Heart right ventricle (tissue), 16 donors: ENCODE measurements at regions not wholly inside any gene's neighbourhood (a gene's known extent, or its start where the extent isn't known, plus 50 kb on each side); places are given as distances from the start of the nearest gene placed in this dataset.

Experiments used
- ATAC-seq, 8 donors: fragments of 200-7000 bp; cut with Tn5 transposase; one replicate each; pipeline ENCODE4 v1.9.1; 2020; ENCODE audit warnings: mild to moderate bottlenecking in 8 of 8, moderate library complexity in 8 of 8, moderate number of reproducible peaks in 1 of 8
- DNase-seq, 2 donors: peaks; one replicate each; pipeline ENCODE4 v3.0.0-alpha.2; 2020
- H3K27ac ChIP-seq, 10 donors: fragments of 200-600 bp; sonication (generic) in 2 of 10; one replicate each; pipeline versions ENCODE4 v1.5.0 to v1.8.0; 2020 to 2022; ENCODE audit warnings: mild to moderate bottlenecking in 3 of 10
- H3K27me3 ChIP-seq, 7 donors: fragments of 200-600 bp; one replicate each; pipeline ENCODE4 v1.8.0; 2021 to 2022; ENCODE audit warnings: mild to moderate bottlenecking in 2 of 7
- H3K36me3 ChIP-seq, 9 donors: fragments of 200-600 bp; sonication (generic) in 1 of 9; one replicate each; pipeline versions ENCODE4 v1.5.0 to v1.8.0; 2020 to 2022; ENCODE audit warnings: mild to moderate bottlenecking in 2 of 9
- H3K4me1 ChIP-seq, 9 donors: fragments of 200-600 bp; sonication (generic) in 1 of 9; one replicate each; pipeline versions ENCODE4 v1.5.0 to v1.8.0; 2020 to 2022; ENCODE audit warnings: mild to moderate bottlenecking in 4 of 9
- H3K4me3 ChIP-seq, 10 donors: fragments of 200-600 bp; sonication (generic) in 2 of 10; one replicate each; pipeline versions ENCODE4 v1.5.0 to v1.8.0; 2020 to 2022; ENCODE audit warnings: mild to moderate bottlenecking in 7 of 10, moderate library complexity in 2 of 10
- H3K9me3 ChIP-seq, 11 donors: fragments of 200-600 bp in 10 of 11; sonication (generic) in 2 of 11; one replicate each; pipeline versions ENCODE4 v1.5.0 to v1.8.0; 2013 to 2022; ENCODE audit warnings: mild to moderate bottlenecking in 2 of 11, control low read depth in 1 of 11, moderate library complexity in 1 of 11
- WGBS, 2 donors: extraction: QIAGEN DNeasy Blood & Tissue Kit; methylation state at CpG; one replicate each; pipeline ENCODE4 v1.1.7; 2013; ENCODE audit warnings: inconsistent platforms in 1 of 2; 5-methylcytosine and 5-hydroxymethylcytosine counted together
- intact Hi-C, 10 donors: fragments of 100-400 bp; cut with DNase I; formaldehyde crosslinking; loops; one replicate each; pipeline versions ENCODE4 v1.11.1 to v1.14.2; 2022
- TF ChIP-seq, protein P1 (sequence below), 9 donors: fragments of 200-600 bp; sonication (generic) in 2 of 9; IDR thresholded peaks; one replicate each; pipeline versions ENCODE4 v1.5.0 to v1.8.0; 2021 to 2022; ENCODE audit warnings: antibody characterized with exemption in 9 of 9, mild to moderate bottlenecking in 5 of 9, moderate library complexity in 1 of 9
- donor health status: Arrhythmogenic right ventricular cardiomyopathy.
- donor health status: ischemic (EF 13 %, LVEDD 7.1; RV severe dilation, severe dysfunction).
- donor health status: healthy with polysubstance abuse.
- donor health status: DM: no; HTN: yes; CAD: no.
- donor health status: DM: no; HTN: no; CAD: no.
- donor health status: ischemic (EF 25% LVEDD 6.9; RV normal size, moderate dysfunction).
- donor health status: ischemic (EF 25% LVEDD 5.7; RV mildly dilated, moderate dysfunction).
- donor health status: healthy.
- donor health status: DM: yes; HTN: yes; CAD: no.
- donor health status: Ischemic cardiomyopathy.
- donor health status: ischemic (EF 35%, LVEDD 5.7; RV mildly dilated, moderate dysfunction).
- donor health status: nonischemic (EF 11% LVEDD 7.7; RV severe dilation, severe dysfunction).
- donor health status: DM: yes; HTN: yes; CAD: no.
- donor health status: PGD.
- donor health status: ischemic (EF 29% LVEDD 5.4; RV normal size, mild dysfunction).
- donor health status: nonischemic (EF 23%, LVEDD 6.1; RV moderate dilation, normal function).

DNA sequence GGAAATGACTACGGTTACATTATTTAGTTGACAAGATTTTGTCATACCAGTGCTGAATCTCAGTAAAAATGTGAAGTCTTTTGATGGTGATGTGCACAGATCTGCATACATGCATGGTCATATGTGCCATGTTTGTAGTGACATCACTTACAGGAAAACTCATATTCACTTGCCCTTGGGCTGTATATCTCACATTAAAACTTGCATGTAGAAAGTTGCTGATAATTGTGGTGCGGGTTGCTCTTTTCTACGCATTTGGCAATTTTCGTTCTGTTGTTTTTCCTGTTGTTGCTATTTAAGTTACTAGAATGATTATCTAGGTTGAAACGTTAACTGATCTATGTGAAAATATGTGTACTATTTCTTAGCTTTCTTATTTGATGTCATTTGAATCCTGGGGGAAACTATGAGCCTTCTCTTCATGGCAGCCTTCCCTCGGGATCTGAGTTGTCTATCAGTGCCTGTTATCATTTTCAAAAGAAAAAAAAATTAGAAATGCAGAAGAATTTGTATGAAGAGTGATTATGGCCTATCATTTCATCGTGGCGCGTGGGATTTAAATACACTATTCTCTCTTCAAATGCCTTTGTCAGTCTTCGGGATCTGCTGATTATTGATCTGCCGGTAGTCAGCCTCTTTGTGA, 296.6 kb downstream of the TMX3 start:
- TF ChIP-seq, protein P1, sequence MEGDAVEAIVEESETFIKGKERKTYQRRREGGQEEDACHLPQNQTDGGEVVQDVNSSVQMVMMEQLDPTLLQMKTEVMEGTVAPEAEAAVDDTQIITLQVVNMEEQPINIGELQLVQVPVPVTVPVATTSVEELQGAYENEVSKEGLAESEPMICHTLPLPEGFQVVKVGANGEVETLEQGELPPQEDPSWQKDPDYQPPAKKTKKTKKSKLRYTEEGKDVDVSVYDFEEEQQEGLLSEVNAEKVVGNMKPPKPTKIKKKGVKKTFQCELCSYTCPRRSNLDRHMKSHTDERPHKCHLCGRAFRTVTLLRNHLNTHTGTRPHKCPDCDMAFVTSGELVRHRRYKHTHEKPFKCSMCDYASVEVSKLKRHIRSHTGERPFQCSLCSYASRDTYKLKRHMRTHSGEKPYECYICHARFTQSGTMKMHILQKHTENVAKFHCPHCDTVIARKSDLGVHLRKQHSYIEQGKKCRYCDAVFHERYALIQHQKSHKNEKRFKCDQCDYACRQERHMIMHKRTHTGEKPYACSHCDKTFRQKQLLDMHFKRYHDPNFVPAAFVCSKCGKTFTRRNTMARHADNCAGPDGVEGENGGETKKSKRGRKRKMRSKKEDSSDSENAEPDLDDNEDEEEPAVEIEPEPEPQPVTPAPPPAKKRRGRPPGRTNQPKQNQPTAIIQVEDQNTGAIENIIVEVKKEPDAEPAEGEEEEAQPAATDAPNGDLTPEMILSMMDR (IDR thresholded peaks at IDR 0.05): no peak
- no peak for DNase-seq
- H3K27me3 ChIP-seq: no peaks in the 10 kb centered on the region
- no peak for ATAC-seq
- no peaks in the 10 kb centered on the region for H3K4me1 ChIP-seq
- no peak overlapping the region for H3K27ac ChIP-seq
- H3K9me3 ChIP-seq: peaks cover 0 to 13% (median 0%) of the 10 kb centered on the region in 11 donors
- 71 to 77% methylated on average over 11 of the region's 11 CpGs for WGBS, 2 donors
- no peak overlapping the region for H3K4me3 ChIP-seq
- H3K36me3 ChIP-seq: no peaks in the 10 kb centered on the region
- intact Hi-C loops: no loop called here

DNA sequence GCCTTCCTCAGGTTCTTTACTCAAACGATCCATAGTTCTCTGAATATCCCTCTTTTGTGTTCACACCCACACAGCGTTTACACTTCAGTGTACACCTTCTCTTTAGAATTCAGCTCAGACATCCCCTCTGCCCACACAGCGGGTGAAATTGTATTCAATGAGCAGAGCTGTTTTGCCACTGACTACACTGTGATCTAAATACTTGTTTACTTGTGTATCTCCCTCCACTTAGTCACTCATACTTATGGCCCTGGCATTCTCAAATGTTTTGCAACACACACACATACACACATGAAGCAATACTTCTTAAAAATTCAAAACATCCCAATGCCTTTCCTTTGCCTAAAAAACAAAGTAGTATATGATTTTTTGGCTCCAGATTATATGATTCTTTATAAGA, 297.1 kb downstream of the TMX3 start:
- Histone ChIP-seq H3K9me3 (peaks cover 0 to 10% (median 0%) of the 10 kb centered on the region in 11 donors), H3K36me3 (no peaks in the 10 kb centered on the region), H3K27ac (no peak overlapping the region), H3K4me1 (no peaks in the 10 kb centered on the region), H3K4me3 (no peak overlapping the region), H3K27me3 (no peaks in the 10 kb centered on the region)
- DNase-seq (no peak), ATAC-seq (no peak)
- 65 to 67% methylated on average over 3 of the region's 3 CpGs for WGBS, 2 donors
- intact Hi-C loops: no loop called here
- TF ChIP-seq, protein P1 (IDR thresholded peaks at IDR 0.05): no peak

DNA sequence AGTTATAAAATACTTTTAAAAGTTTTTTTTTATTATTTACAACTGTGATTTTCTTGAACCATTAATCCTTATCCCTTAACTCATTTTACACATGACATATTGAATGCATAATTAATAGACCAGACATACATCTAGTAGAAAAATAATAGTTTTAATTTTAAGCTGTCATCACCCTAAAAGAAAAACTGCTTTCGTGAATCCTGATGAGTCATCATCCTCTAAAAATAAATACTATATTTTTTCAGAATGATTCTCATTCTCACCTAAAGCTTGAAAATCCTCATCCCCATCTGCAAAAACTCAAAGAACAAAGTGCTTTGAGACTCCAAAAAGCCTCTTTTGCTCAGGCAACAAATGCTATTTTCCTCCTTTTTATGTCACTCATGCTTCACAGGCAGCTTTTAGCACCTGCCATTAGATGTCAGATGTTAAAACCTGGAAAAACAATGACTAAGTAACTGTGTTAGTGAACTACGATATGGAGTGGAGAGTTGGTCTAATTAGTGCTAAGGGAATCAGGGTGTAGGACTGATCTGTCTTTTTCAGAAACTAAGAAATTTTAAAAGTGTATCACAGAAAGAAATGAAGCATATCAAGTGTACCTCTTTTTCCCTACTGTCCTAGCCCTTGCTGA, 297.6 kb downstream of the TMX3 start:
- peaks cover 0 to 7% (median 0%) of the 10 kb centered on the region in 11 donors for H3K9me3 ChIP-seq
- intact Hi-C loops: no loop called here
- 35 to 44% methylated on average over 2 of the region's 2 CpGs for WGBS, 2 donors
- H3K4me3 ChIP-seq: no peak overlapping the region
- ATAC-seq (no peak), DNase-seq (no peak)
- H3K27ac ChIP-seq: no peak overlapping the region
- no peaks in the 10 kb centered on the region for H3K36me3 ChIP-seq
- no peaks in the 10 kb centered on the region for H3K4me1 ChIP-seq
- no peaks in the 10 kb centered on the region for H3K27me3 ChIP-seq
- TF ChIP-seq, protein P1 (IDR thresholded peaks at IDR 0.05): no peak

DNA sequence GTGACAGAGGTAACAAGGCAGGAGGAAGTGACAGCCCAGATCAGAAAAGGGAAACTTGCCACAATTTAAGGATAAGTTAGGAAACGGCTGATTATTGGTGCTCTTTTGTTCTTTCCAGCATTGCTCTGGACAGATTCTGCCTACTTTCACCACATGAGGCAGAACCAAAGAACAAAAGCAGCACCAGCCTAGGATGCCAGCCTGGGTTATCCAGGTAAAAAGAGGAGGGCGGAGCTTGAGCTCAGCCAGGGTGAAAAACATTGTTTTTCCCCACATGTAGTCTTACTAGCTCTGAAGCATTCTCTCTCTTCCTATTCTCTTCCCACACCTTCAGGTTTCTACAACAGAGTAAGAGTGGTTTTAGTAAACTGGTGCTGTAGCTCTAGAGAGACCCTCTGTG, 300.5 kb downstream of the TMX3 start:
- no peaks in the 10 kb centered on the region for H3K27me3 ChIP-seq
- ATAC-seq (no peak), DNase-seq (no peak)
- no peaks in the 10 kb centered on the region for H3K4me1 ChIP-seq
- TF ChIP-seq, protein P1 (IDR thresholded peaks at IDR 0.05): no peak
- 69 to 72% methylated on average over 2 of the region's 2 CpGs for WGBS, 2 donors
- H3K4me3 ChIP-seq: no peak overlapping the region
- H3K27ac ChIP-seq: no peak overlapping the region
- H3K36me3 ChIP-seq: no peaks in the 10 kb centered on the region
- intact Hi-C loops: no loop called here
- H3K9me3 ChIP-seq: no peaks in the 10 kb centered on the region
